ENCODE measurements at regions not wholly inside any gene's neighbourhood (a gene's known extent, or its start where the extent isn't known, plus 50 kb on each side); places are given as distances from the start of the nearest gene placed in this dataset.

DNA sequence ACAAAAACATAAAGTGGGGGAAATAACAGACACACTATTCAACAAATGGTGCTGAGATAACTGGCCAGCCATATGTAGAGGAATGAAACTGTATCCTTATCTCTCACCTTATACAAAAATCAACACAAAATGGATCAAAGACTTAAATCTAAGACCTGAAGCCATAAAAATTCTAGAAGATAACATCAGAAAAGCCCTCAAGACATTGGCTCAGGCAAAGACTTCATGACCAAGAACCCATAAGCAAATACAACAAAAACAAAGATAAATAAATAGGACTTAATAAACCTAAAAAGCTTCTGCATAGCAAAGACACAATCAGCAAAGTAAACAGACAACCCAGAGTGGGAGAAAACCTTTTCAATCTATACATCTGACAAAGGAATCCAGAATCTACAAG is 278.9 kb downstream of the PIK3C3 start:
- Histone ChIP-seq H3K4me3 (no peak overlapping the region), H3K36me3 (no peaks in the 10 kb centered on the region), H3K27ac (no peak overlapping the region), H3K27me3 (no peaks in the 10 kb centered on the region), H3K9me3 (no peaks in the 10 kb centered on the region), H3K4me1 (ENCODE audit: insufficient read depth) (no peaks in the 10 kb centered on the region)
- TF ChIP-seq CTCF (IDR thresholded peaks at IDR 0.05) (no peak), POLR2A (IDR thresholded peaks at IDR 0.05) (no peak), EP300 (IDR thresholded peaks at IDR 0.05) (no peak)
- no peak for DNase-seq
- intact Hi-C loops (cut with DNase I) = no loop called here

DNA sequence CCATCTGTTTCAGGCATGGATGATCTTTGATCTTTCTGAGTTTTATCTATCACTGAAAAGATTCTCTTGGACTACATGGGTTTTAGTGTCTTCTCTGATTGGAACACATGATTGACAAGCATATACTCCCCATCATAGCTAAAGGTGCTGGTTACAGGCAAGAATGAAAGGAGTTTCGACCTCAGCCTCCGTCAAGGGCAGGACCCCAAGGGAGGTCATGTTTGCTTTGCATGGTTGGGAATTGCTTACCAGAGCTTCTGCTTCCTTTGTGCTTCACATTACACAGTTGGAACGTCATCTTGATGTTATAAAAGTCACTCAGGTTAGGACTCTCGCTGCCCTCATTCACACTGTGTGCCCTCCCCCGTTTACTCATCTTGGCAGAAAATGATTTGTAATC is 287.7 kb downstream of the PIK3C3 start:
- TF ChIP-seq EP300 (IDR thresholded peaks at IDR 0.05) (no peak), POLR2A (IDR thresholded peaks at IDR 0.05) (no peak), CTCF (IDR thresholded peaks at IDR 0.05) (no peak)

DNA sequence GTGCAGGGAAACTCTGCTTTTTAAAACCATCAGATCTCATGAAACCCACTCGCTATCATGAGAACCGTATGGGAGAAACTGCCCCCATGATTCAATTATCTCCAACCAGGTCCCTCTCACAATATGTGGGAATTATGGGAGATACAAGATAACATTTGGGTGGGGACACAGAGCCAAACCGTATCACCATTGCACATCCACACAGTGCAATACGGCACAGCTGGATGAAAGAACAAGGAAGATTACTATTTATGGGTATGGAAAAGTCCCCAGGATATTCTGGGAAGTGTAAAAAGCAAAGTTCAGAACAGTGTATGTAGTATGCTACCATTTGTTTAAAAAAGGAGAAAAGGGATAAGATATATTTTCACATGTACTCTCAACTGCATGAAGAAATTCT is 290.1 kb downstream of the PIK3C3 start:
- no peaks in the 10 kb centered on the region for H3K36me3 ChIP-seq
- WGBS, 3 donors = 85 to 91% (median 88%) methylated on average over 4 of the region's 4 CpGs

More for the DNA sequence above, 287.7 kb downstream of the PIK3C3 start:
- Histone ChIP-seq H3K4me3 (no peak overlapping the region), H3K4me1 (ENCODE audit: insufficient read depth) (no peaks in the 10 kb centered on the region), H3K27ac (no peak overlapping the region), H3K36me3 (no peaks in the 10 kb centered on the region), H3K27me3 (no peaks in the 10 kb centered on the region), H3K9me3 (no peaks in the 10 kb centered on the region)
- whole genome bisulfite sequencing, 3 donors = 22 to 29% (median 25%) methylated on average over 5 of the region's 5 CpGs
- intact Hi-C loops (cut with DNase I) = loop anchor here in 1 of 4 donors (10.0 kb wide), 1 partner anchor 62 kb away; no protein-coding TSS in a partner anchor
- no peak for DNase-seq

GRCh38 chr18:42255908-42256765 is 301.1 kb downstream of the PIK3C3 start:
- no peaks in the 10 kb centered on the region for H3K9me3 ChIP-seq
- no peak for DNase-seq
- 72 to 80% (median 79%) methylated on average over 5 of the region's 5 CpGs for WGBS, 3 donors
- H3K4me3 ChIP-seq = no peak overlapping the region
- no peaks in the 10 kb centered on the region for H3K36me3 ChIP-seq
- no peak overlapping the region for H3K27ac ChIP-seq
- TF ChIP-seq CTCF (IDR thresholded peaks at IDR 0.05) (no peak), POLR2A (IDR thresholded peaks at IDR 0.05) (no peak), EP300 (IDR thresholded peaks at IDR 0.05) (no peak)
- no peaks in the 10 kb centered on the region for H3K27me3 ChIP-seq
- intact Hi-C loops (cut with DNase I) = no loop called here
- H3K4me1 ChIP-seq (ENCODE audit: insufficient read depth) = no peaks in the 10 kb centered on the region

More for the DNA sequence above, 290.1 kb downstream of the PIK3C3 start:
- DNase-seq = no peak
- Histone ChIP-seq H3K27ac (no peak overlapping the region), H3K4me3 (no peak overlapping the region), H3K4me1 (ENCODE audit: insufficient read depth) (no peaks in the 10 kb centered on the region), H3K9me3 (no peaks in the 10 kb centered on the region), H3K27me3 (no peaks in the 10 kb centered on the region)
- TF ChIP-seq EP300 (IDR thresholded peaks at IDR 0.05) (no peak), POLR2A (IDR thresholded peaks at IDR 0.05) (no peak), CTCF (IDR thresholded peaks at IDR 0.05) (no peak)
- intact Hi-C loops (cut with DNase I) = loop anchor here in 1 of 4 donors (10.0 kb wide), 1 partner anchor 60 kb away; no protein-coding TSS in a partner anchor
